Retinal pigment epithelial cell (primary cell): ENCODE measurements at regions not wholly inside any gene's neighbourhood (a gene's known extent, or its start where the extent isn't known, plus 50 kb on each side); places are given as distances from the start of the nearest gene placed in this dataset.

Experiments
- DNase-seq: peaks from one replicate; pipeline ENCODE4 v3.0.0-alpha.2; 2010; ENCODE audit warnings: low read depth
- H3K4me3 ChIP-seq: 2 replicates; pipeline ENCODE4 v1.5.1; 2011; ENCODE audit warnings: mild to moderate bottlenecking, low read length, control low read depth, moderate library complexity
- TF ChIP-seq, protein P1 (sequence below): conservative IDR thresholded peaks from 2 replicates; pipeline ENCODE4 v1.5.1; 2011; ENCODE audit warnings: low read depth, low read length, control low read depth, inconsistent platforms

DNA sequence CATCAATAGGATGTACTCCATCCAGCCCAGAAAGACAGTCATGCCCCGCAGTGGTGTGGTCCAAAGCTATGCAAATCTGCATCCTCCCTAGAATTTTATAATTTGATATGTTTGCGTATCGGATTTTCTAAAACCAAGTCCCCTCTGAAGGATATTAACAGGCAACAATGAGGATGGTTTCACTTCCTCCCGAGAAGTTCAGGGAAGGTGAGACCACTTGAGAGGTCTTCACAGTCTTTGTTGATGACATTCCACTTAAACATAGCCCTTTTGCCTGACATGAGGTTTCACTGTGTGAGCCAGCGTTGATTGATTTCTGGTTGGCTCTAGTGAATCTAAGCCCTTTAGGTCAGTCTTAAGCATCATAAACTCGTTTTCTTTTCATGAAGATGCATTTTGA is 276.1 kb downstream of the NR2F2 start:
- TF ChIP-seq, protein P1, sequence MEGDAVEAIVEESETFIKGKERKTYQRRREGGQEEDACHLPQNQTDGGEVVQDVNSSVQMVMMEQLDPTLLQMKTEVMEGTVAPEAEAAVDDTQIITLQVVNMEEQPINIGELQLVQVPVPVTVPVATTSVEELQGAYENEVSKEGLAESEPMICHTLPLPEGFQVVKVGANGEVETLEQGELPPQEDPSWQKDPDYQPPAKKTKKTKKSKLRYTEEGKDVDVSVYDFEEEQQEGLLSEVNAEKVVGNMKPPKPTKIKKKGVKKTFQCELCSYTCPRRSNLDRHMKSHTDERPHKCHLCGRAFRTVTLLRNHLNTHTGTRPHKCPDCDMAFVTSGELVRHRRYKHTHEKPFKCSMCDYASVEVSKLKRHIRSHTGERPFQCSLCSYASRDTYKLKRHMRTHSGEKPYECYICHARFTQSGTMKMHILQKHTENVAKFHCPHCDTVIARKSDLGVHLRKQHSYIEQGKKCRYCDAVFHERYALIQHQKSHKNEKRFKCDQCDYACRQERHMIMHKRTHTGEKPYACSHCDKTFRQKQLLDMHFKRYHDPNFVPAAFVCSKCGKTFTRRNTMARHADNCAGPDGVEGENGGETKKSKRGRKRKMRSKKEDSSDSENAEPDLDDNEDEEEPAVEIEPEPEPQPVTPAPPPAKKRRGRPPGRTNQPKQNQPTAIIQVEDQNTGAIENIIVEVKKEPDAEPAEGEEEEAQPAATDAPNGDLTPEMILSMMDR, result no peak
- no peak overlapping the region for H3K4me3 ChIP-seq
- DNase-seq, result no peak

- no peak for DNase-seq
- H3K4me3 ChIP-seq, result no peak overlapping the region
- TF ChIP-seq, protein P1, result no peak
Measured at GRCh38 chr15:96610757-96611156, 280.3 kb downstream of the NR2F2 start.

DNA sequence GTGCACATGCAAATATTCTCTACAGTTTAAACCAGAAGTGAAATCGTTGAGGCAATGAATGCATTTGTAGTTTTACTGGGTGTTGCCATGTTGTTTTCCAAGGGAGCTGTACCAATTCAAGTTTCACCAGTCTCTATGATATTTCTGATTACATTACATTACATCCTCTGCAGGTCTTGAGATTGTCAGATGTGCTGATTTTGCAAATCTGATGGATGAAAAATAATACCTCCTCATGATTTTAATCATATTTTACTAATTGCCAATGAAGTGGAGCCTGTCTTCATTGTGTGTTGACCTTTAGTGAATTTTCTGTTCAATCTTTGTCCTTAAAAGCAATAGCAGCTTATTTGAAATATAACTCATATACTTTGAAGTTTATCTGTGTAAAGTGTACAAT is 282.4 kb downstream of the NR2F2 start:
- H3K4me3 ChIP-seq, result no peak overlapping the region
- TF ChIP-seq, protein P1, result no peak
- no peak for DNase-seq

DNA sequence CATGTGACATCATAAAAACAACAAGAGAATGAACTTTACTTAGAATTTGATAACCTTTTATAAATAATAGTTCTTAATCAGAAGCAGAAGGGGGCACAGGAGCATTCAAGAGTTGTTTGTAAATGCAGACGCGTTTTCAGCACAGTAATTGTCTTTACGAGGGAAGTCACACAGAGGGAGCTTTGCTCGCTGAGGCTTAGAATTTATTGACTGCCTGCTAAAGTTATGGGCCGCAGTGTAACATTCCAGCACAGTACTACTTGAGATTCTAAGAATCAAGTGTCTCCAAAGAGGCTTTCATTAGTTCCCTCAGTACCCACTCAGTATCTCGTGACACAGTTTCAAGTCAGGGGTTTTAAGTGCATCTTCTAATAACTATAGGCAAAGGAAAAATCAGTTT is 288.7 kb downstream of the NR2F2 start:
- DNase-seq, result no peak
- H3K4me3 ChIP-seq, result no peak overlapping the region
- TF ChIP-seq, protein P1, result no peak

DNA sequence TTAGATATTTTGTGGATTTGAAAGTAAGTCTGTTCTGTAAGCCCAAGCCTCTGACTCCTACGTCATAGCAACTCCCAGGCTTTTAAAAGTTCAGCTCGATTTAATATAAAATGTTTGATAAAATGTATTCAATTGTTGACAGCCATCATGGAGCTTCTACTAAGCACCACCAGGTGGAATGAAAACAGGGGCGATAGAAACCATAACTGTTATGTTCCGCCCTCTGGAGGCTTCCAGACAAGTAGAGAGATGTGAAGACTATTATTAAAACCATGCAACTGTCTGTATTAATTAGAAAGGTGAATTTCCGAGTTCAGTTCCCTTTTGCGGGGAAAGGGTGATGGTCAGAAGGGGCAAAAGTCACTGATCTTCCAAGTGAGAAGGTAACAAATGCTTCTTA is 292.2 kb downstream of the NR2F2 start:
- DNase-seq, result no peak
- TF ChIP-seq, protein P1, result no peak
- H3K4me3 ChIP-seq, result no peak overlapping the region

- no peak overlapping the region for H3K4me3 ChIP-seq
- peak; percentile 83 for DNase-seq
- TF ChIP-seq, protein P1, result no peak
Measured at GRCh38 chr15:96625256-96625655, 294.8 kb downstream of the NR2F2 start.

- DNase-seq, result no peak
- TF ChIP-seq, protein P1, result no peak
- no peak overlapping the region for H3K4me3 ChIP-seq
Measured at GRCh38 chr15:96627031-96627568, 296.6 kb downstream of the NR2F2 start.
